Mesenchymal stem cell (in vitro differentiated cells and primary cell): ENCODE measurements at regions not wholly inside any gene's neighbourhood (a gene's known extent, or its start where the extent isn't known, plus 50 kb on each side); places are given as distances from the start of the nearest gene placed in this dataset.

Experiments
- DNase-seq: peaks from one replicate; pipeline ENCODE4 v3.0.0-alpha.2; 2013
- H2AFZ ChIP-seq: one replicate; pipeline ENCODE4 v1.6.1; 2013; ENCODE audit warnings: low read depth, mild to moderate bottlenecking, control low read depth, inconsistent platforms, low read length, moderate library complexity
- H2AK5ac ChIP-seq: 2 replicates; pipeline ENCODE4 v1.6.1; 2013; ENCODE audit warnings: low read length, moderate library complexity, mild to moderate bottlenecking, inconsistent platforms; ENCODE audit not compliant: severe bottlenecking
- H2BK120ac ChIP-seq: one replicate; pipeline ENCODE4 v1.6.1; 2013; ENCODE audit warnings: low read depth, mild to moderate bottlenecking, inconsistent platforms, low read length, moderate library complexity
- H2BK12ac ChIP-seq, 2 experiments: one replicate each; pipeline ENCODE4 v1.6.1; 2013; ENCODE audit warnings: inconsistent platforms in 2 of 2, low read length in 2 of 2, mild to moderate bottlenecking in 2 of 2, moderate library complexity in 2 of 2, control low read depth in 1 of 2
- H2BK15ac ChIP-seq: one replicate; pipeline ENCODE4 v1.6.1; 2013; ENCODE audit warnings: mild to moderate bottlenecking, low read depth, inconsistent platforms; ENCODE audit not compliant: poor library complexity, severe bottlenecking
- H2BK5ac ChIP-seq: 2 replicates; pipeline ENCODE4 v1.6.1; 2013; ENCODE audit warnings: low read depth, mild to moderate bottlenecking, low read length, control low read depth, inconsistent platforms; ENCODE audit not compliant: poor library complexity, severe bottlenecking
- H3K14ac ChIP-seq, 2 experiments: one replicate each; pipeline ENCODE4 v1.6.1; 2013; ENCODE audit warnings: inconsistent platforms in 2 of 2, low read length in 2 of 2, control low read depth in 1 of 2, mild to moderate bottlenecking in 1 of 2, moderate library complexity in 1 of 2
- H3K18ac ChIP-seq, 2 experiments: one replicate each; pipeline ENCODE4 v1.6.1; 2013; ENCODE audit warnings: inconsistent platforms in 2 of 2, low read length in 2 of 2, control low read depth in 1 of 2, low read depth in 1 of 2, mild to moderate bottlenecking in 1 of 2
- H3K23ac ChIP-seq, 2 experiments: one replicate each; pipeline ENCODE4 v1.6.1; 2013; ENCODE audit warnings: inconsistent platforms in 2 of 2, low read length in 2 of 2, mild to moderate bottlenecking in 2 of 2, moderate library complexity in 2 of 2, control low read depth in 1 of 2
- H3K27ac ChIP-seq: 2 replicates; pipeline ENCODE4 v1.5.1; 2013; ENCODE audit warnings: mild to moderate bottlenecking, moderate library complexity, low read length, control low read depth, inconsistent platforms; ENCODE audit not compliant: poor library complexity, severe bottlenecking
- H3K27me3 ChIP-seq, 2 experiments: 2 replicates each; pipeline versions ENCODE4 v1.6.1 to v1.7.0; 2013; ENCODE audit warnings: low read length in 2 of 2, mild to moderate bottlenecking in 2 of 2, moderate library complexity in 2 of 2, control low read depth in 1 of 2, inconsistent platforms in 1 of 2; ENCODE audit not compliant: control insufficient read depth in 1 of 2, insufficient read depth in 1 of 2
- H3K36me3 ChIP-seq, 2 experiments: 2 replicates each; pipeline versions ENCODE4 v1.6.1 to v1.7.0; 2013; ENCODE audit warnings: low read length in 2 of 2, control low read depth in 1 of 2, inconsistent platforms in 1 of 2, low read depth in 1 of 2, mild to moderate bottlenecking in 1 of 2; ENCODE audit not compliant: insufficient read depth in 2 of 2, control insufficient read depth in 1 of 2
- H3K4ac ChIP-seq, 2 experiments: one replicate each; pipeline ENCODE4 v1.6.1; 2013; ENCODE audit warnings: inconsistent platforms in 2 of 2, low read length in 2 of 2, mild to moderate bottlenecking in 2 of 2, moderate library complexity in 2 of 2, control low read depth in 1 of 2, low read depth in 1 of 2
- H3K4me1 ChIP-seq: 2 replicates; pipeline ENCODE4 v1.6.1; 2013; ENCODE audit warnings: low read depth, low read length, control low read depth; ENCODE audit not compliant: control insufficient read depth, insufficient read depth
- H3K4me2 ChIP-seq: 2 replicates; pipeline ENCODE4 v1.6.1; 2013; ENCODE audit warnings: low read length, mild to moderate bottlenecking, inconsistent platforms; ENCODE audit not compliant: poor library complexity, severe bottlenecking
- H3K4me3 ChIP-seq, 2 experiments: 2 replicates each; pipeline versions ENCODE4 v1.5.1 to v1.7.0; 2013; ENCODE audit warnings: low read length in 2 of 2, mild to moderate bottlenecking in 2 of 2, control low read depth in 1 of 2, low read depth in 1 of 2; ENCODE audit not compliant: insufficient read depth in 1 of 2
- H3K79me1 ChIP-seq: replicated peaks from 2 replicates; pipeline ENCODE4 v1.6.1; 2013; ENCODE audit warnings: mild to moderate bottlenecking, control low read depth, low read length, inconsistent platforms; ENCODE audit not compliant: poor library complexity, severe bottlenecking
- H3K9ac ChIP-seq: 2 replicates; pipeline ENCODE4 v1.7.0; 2013; ENCODE audit warnings: mild to moderate bottlenecking, low read length, moderate library complexity
- H3K9me3 ChIP-seq: 2 replicates; pipeline ENCODE4 v1.7.0; 2013; ENCODE audit warnings: mild to moderate bottlenecking, low read length; ENCODE audit not compliant: control insufficient read depth
- H4K8ac ChIP-seq: one replicate; pipeline ENCODE4 v1.6.1; 2013; ENCODE audit warnings: inconsistent platforms, mild to moderate bottlenecking, low read length, moderate library complexity
- H4K91ac ChIP-seq: one replicate; pipeline ENCODE4 v1.6.1; 2013; ENCODE audit warnings: mild to moderate bottlenecking, low read length, inconsistent platforms
- WGBS: methylation state at CpG from one replicate; pipeline ENCODE4 v1.1.7; 2013; ENCODE audit warnings: mixed read lengths; 5-methylcytosine and 5-hydroxymethylcytosine counted together

GRCh38 chr13:47678201-47678968 is 322.7 kb downstream of the SUCLA2 start:
- Histone ChIP-seq H3K4me2 (no peak overlapping the region), H2BK5ac (no peak overlapping the region), H3K27me3 (no peaks in the 10 kb centered on the region), H3K4ac (peak overlapping the region in 1 of 2 experiments; percentile 43), H3K14ac (no peak overlapping the region), H3K9ac (no peak overlapping the region), H2BK12ac (peak overlapping the region in 1 of 2 experiments; percentile 59), H2AK5ac (no peak overlapping the region), H3K4me1 (peaks cover 5% of the 10 kb centered on the region), H4K91ac (no peak overlapping the region), H3K9me3 (no peaks in the 10 kb centered on the region), H2BK15ac (no peak overlapping the region), H3K4me3 (no peak overlapping the region), H3K18ac (no peak overlapping the region), H2AFZ (no peak overlapping the region), H2BK120ac (no peak overlapping the region), H3K23ac (no peak overlapping the region), H3K27ac (peak overlapping the region; percentile 76), H4K8ac (no peak overlapping the region), H3K36me3 (no peaks in the 10 kb centered on the region), H3K79me1 (no peaks in the 10 kb centered on the region)
- no peak for DNase-seq
- 96% methylated on average over 3 of the region's 4 CpGs for WGBS

- WGBS, result 96% methylated on average over 4 of the region's 4 CpGs
- no peak overlapping the region for H2BK12ac ChIP-seq
- H2BK5ac ChIP-seq, result no peak overlapping the region
- H2AK5ac ChIP-seq, result no peak overlapping the region
- H3K9me3 ChIP-seq, result no peaks in the 10 kb centered on the region
- no peak overlapping the region for H3K27ac ChIP-seq
- H3K4me2 ChIP-seq, result no peak overlapping the region
- H3K4me3 ChIP-seq, result no peak overlapping the region
- no peaks in the 10 kb centered on the region for H3K36me3 ChIP-seq
- no peak overlapping the region for H3K23ac ChIP-seq
- H3K4me1 ChIP-seq, result peaks cover 7% of the 10 kb centered on the region
- H4K91ac ChIP-seq, result no peak overlapping the region
- H3K4ac ChIP-seq, result no peak overlapping the region
- H2AFZ ChIP-seq, result no peak overlapping the region
- no peak overlapping the region for H2BK120ac ChIP-seq
- no peak overlapping the region for H3K14ac ChIP-seq
- no peaks in the 10 kb centered on the region for H3K79me1 ChIP-seq
- no peak overlapping the region for H3K9ac ChIP-seq
- no peak overlapping the region for H4K8ac ChIP-seq
- no peaks in the 10 kb centered on the region for H3K27me3 ChIP-seq
- no peak overlapping the region for H2BK15ac ChIP-seq
- no peak overlapping the region for H3K18ac ChIP-seq
- DNase-seq, result no peak
These were observed 325.2 kb downstream of the SUCLA2 start for GRCh38 chr13:47675871-47676270.

- peaks cover 7% of the 10 kb centered on the region for H3K4me1 ChIP-seq
- H2BK5ac ChIP-seq, result no peak overlapping the region
- no peak overlapping the region for H2BK120ac ChIP-seq
- no peak overlapping the region for H3K27ac ChIP-seq
- H3K4ac ChIP-seq, result peak overlapping the region; percentile 35 to 73
- DNase-seq, result peak; percentile 94
- H2AK5ac ChIP-seq, result no peak overlapping the region
- WGBS, result 65% methylated on average over 4 of the region's 5 CpGs
- H3K27me3 ChIP-seq, result no peaks in the 10 kb centered on the region
- H2AFZ ChIP-seq, result no peak overlapping the region
- peak overlapping the region; percentile 78 for H4K91ac ChIP-seq
- H3K36me3 ChIP-seq, result no peaks in the 10 kb centered on the region
- H3K4me3 ChIP-seq, result no peak overlapping the region
- H3K9me3 ChIP-seq, result no peaks in the 10 kb centered on the region
- H2BK12ac ChIP-seq, result peak overlapping the region; percentile 28 to 90
- no peaks in the 10 kb centered on the region for H3K79me1 ChIP-seq
- no peak overlapping the region for H4K8ac ChIP-seq
- H3K14ac ChIP-seq, result peak overlapping the region in 1 of 2 experiments; percentile 75
- no peak overlapping the region for H2BK15ac ChIP-seq
- H3K4me2 ChIP-seq, result no peak overlapping the region
- peak overlapping the region; percentile 61 for H3K9ac ChIP-seq
- H3K18ac ChIP-seq, result peak overlapping the region in 1 of 2 experiments; percentile 87
- peak overlapping the region in 1 of 2 experiments; percentile 59 for H3K23ac ChIP-seq
These were observed 327.8 kb downstream of the SUCLA2 start for GRCh38 chr13:47673009-47673850.
